ENCODE measurements at regions not wholly inside any gene's neighbourhood (a gene's known extent, or its start where the extent isn't known, plus 50 kb on each side); places are given as distances from the start of the nearest gene placed in this dataset.

DNA sequence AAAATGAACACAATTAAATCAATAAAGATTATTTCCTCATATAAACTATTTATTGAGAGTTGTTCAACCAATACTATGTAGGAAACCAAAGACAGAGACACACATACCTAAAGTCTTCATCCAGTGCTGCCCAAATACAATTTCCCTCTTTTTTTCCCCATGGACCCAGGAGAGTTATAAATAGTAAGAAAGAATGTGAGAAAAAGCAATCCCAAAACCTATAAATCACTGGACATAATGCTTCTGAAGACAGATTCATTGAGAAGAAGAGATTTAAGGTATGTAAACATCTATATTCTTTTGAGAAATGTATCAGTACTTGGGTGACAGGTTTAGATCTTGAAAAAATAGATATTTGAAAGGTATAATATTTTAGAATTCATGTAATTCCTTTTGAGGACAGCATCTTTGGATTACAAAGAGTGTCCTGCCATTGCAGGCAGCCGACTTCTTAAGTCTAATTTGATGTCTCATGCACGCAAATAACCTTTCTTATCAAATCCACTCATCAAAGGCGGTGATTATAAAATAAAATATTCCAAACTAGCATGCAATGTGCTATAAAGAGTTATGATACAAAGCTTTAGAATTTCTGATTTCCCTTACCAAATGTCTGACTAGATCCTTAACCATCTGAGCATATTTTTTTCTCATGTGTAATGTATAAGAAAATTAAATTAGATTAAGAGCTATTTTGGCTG lies 739.4 kb downstream of the LIG4 start:
- no peak for DNase-seq (ENCODE audit: low spot score)

- DNase-seq (ENCODE audit: low spot score) = no peak
Observed at GRCh38 chr13:107473253-107473652, 742.1 kb downstream of the LIG4 start.

- DNase-seq (ENCODE audit: low spot score) = no peak
Observed at GRCh38 chr13:107466326-107467099, 748.8 kb downstream of the LIG4 start.

DNA sequence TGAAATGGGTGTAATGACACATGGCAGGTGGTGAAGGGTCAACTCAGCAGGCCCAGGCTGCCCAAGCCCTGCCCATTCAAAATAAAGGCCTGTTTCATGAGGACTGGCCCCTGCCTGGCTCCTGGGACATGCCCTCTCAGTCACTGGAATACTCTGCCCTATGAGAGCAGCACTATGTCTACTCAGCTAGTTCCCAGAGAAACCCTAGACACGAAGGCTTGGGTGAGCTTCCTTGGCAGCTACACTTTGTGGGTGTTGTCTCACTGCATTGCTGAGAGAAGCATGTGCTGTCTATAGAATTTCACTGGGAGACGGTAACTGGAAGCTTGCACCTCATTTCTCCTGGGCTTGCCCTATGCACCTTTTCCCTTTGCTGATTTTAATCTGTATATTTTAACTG lies 752.8 kb downstream of the LIG4 start:
- DNase-seq (ENCODE audit: low spot score) = no peak

DNA sequence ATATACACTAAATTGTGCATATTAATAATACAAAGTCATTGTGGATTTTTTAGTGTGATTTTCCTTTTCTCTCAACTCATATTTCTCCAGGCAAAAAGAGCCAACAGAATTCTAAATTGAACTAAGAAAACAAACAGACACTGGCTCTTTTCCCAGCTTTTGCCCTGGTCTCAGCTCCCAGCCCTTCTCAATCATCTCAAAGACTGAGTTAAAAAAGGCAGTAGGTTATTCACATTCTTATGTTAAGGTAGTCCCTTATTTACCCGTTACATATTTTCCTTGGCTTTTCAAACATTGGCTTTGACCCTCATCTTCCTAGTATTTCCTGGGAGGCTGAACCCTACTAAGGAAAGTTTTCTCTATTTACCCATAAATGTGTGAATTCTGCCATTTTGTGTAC lies 753.6 kb downstream of the LIG4 start:
- no peak for DNase-seq (ENCODE audit: low spot score)

GRCh38 chr13:107459430-107459829 lies 755.9 kb downstream of the LIG4 start:
- DNase-seq (ENCODE audit: low spot score) = no peak

DNA sequence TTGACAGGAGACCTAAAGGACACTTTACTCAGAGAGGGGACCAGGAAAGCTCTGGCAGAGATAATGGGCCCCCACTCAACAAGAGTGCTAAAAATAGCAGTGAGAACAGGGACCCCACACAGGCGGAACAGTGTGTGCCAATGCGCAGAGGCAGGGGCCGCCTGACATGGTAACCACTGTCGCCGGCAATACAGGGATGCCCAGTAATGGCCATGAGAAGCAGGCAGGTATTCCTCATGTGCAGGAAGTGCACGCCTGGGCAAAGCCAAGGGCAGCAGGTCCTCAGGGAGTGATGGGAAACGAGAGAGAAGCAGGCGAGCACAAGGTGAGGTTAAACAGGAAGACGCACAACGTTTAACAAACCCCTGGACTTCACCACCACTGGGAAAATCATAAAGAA lies 757.1 kb downstream of the LIG4 start:
- no peak for DNase-seq (ENCODE audit: low spot score)

GRCh38 chr13:107457686-107458085 lies 757.6 kb downstream of the LIG4 start:
- DNase-seq (ENCODE audit: low spot score) = no peak

DNA sequence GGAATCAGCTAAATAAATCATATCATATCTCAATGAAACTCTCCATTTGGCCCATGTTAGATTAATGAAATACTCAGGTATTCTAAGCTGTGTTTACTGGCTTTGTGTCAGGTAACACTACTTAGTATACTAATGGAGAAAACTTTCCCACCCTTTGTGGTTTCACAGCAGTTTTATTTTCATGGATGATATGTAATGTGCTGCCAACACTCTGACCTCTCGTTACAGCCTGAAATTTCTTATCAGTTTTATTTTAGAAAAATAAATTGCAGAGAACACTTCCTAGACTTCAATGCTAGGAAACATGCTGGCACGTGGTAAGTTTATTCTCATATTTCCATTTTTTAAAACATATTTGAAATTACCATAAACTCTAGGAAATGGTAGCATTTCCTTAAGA lies 758.9 kb downstream of the LIG4 start:
- DNase-seq (ENCODE audit: low spot score) = no peak

GRCh38 chr13:107452833-107453232 lies 762.5 kb downstream of the LIG4 start:
- DNase-seq (ENCODE audit: low spot score) = no peak

DNA sequence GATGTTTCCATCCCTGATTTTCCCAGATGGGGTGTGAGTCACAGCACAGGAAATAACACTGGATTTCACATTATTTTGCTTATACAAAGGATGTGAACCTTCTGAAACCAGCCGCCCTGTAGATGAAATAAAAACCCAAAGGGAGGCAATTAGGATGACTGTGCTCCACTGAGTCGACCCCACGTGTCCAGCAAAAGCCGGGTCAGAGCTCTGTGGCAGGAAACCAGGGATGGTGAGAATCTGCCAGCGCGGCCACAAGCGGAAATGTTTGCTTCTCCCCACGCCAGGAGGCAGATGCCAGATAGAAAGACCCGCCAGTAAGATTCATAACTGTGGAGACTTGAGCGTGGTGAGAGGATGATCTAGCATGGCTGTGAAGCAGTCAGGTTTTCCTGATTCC lies 764.4 kb downstream of the LIG4 start:
- no peak for DNase-seq (ENCODE audit: low spot score)

- DNase-seq (ENCODE audit: low spot score) = no peak
Observed at GRCh38 chr13:107450431-107450830, 764.9 kb downstream of the LIG4 start.

- DNase-seq (ENCODE audit: low spot score) = no peak
Observed at GRCh38 chr13:107447591-107447990, 767.7 kb downstream of the LIG4 start.

- no peak for DNase-seq (ENCODE audit: low spot score)
Observed at GRCh38 chr13:107441279-107441678, 774.1 kb downstream of the LIG4 start.

- no peak for DNase-seq (ENCODE audit: low spot score)
Observed at GRCh38 chr13:107438251-107438650, 777.1 kb downstream of the LIG4 start.

DNA sequence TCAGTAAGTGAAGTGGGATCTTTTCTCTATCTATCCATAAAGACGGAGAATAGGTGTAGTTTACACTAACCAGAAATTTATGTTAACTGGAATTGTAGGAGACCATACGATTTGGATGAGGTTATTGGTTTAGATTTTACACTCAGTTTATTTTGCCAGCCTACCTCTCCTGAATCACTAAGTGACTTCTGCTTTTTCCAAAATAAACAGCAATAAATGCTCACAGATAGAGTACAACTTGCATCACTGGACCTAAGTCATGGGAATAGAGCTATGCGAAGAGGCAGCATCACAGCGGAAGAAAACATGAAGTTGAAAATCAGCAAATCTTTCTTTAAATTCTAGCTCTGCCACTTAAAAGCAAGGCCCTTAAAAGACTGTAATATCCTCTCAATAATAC lies 781.0 kb downstream of the LIG4 start:
- DNase-seq (ENCODE audit: low spot score) = no peak

DNA sequence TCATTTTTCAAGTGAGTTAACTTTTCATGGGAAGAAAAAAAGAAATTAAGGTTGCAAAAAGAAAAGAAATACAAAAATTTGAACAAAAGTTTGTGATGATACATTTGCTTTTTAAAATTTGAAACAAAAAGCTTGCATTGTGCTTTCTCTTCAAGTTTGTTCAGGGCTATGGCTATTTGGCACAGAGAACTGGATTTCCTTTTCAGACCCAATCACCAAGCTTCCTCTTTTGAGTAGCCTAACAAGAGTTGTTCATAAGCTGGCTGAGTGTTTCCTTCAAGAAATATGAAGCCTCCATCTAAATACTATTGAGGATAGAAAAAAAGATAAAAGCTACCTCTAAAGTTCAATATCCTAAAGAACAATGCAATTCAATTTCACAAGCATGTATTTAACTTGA lies 787.8 kb downstream of the LIG4 start:
- no peak for DNase-seq (ENCODE audit: low spot score)

DNA sequence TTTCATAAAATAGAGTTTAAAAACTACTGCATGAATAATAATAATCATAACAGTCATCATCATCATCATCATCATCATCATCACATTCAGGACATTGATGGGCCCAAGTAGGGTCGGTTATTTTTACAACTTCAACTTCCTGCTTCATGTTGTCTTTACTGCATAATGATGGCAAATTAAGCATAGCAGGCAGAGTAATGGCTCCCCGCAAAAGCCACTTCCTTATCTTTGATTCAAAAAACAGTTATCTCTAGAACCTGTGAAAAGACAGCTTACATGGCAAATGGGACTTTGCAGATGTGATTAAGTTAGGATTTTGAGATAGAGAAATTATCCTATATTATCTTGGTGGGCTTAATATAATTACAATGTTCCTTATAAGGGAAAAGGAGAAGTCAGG lies 792.9 kb downstream of the LIG4 start:
- no peak for DNase-seq (ENCODE audit: low spot score)

GRCh38 chr13:107421951-107422350 lies 793.4 kb downstream of the LIG4 start:
- DNase-seq (ENCODE audit: low spot score) = no peak

GRCh38 chr13:107421028-107421427 lies 794.3 kb downstream of the LIG4 start:
- DNase-seq (ENCODE audit: low spot score) = no peak

GRCh38 chr13:107413005-107413404 lies 802.3 kb downstream of the LIG4 start:
- no peak for DNase-seq (ENCODE audit: low spot score)

GRCh38 chr13:107407074-107407473 lies 808.3 kb downstream of the LIG4 start:
- no peak for DNase-seq (ENCODE audit: low spot score)

DNA sequence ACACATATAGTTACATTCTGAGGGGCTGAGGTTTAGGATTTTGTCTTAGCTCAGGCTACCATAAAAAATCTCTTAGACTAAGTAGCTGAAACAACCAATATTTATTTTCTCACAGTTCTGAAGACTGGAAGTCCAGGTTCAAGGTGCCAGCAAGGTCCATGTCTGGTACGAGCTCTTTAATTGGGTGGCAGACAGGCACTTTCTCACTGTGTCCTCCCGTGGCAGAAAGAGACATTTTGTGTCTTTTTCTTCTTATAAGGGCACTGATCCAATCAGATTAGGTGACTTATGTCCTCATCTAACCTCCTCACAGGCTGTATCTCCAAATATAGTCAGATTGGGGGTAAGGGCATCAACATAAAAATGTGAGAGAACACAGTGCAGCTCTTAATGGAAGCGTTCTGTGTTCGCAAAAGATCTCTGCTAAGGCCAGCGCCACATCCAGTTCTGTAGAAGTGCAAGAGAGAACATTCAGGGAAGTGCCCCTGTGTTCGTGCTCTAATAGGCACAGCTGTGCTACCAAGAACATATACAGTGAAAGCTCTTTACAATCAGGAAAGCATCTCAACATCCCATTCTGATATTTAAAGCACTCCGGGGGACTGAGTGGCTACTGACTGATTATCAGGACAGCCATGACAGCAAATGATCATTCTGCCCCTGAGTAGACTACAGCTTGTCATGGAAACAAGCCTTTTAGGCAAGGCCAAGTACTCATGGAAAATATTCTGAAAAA lies 819.2 kb downstream of the LIG4 start:
- DNase-seq (ENCODE audit: low spot score) = no peak

Data from ecto neural progenitor cell (in vitro differentiated cells).